CD4-positive, alpha-beta T cell (primary cell): ENCODE measurements at regions not wholly inside any gene's neighbourhood (a gene's known extent, or its start where the extent isn't known, plus 50 kb on each side); places are given as distances from the start of the nearest gene placed in this dataset.

Source experiments
- ATAC-seq: fragments of 200-7000 bp; cut with Tn5 transposase; one replicate; pipeline ENCODE4 v1.10.0; 2022; ENCODE audit warnings: mild to moderate bottlenecking; ENCODE audit not compliant: poor library complexity
- CTCF ChIA-PET: fragments of 350-600 bp; sonication (Branson Sonifier 250); formaldehyde crosslinking; loops from one replicate; lab custom pipeline; 2021; ENCODE audit warnings: antibody characterized with exemption, inconsistent platforms; lab: Charles Lee
- POLR2A ChIA-PET: fragments of 350-600 bp; sonication (Branson Sonifier 250); formaldehyde crosslinking; loops from one replicate; lab custom pipeline; 2021; ENCODE audit warnings: antibody characterized with exemption, inconsistent platforms; lab: Charles Lee
- DNase-seq, 14 experiments: peaks; one replicate each; pipeline ENCODE4 v3.0.0-alpha.2; 2013 to 2020; ENCODE audit warnings: mixed read lengths in 2 of 14
- H3K27ac ChIP-seq, 2 donors: one replicate each; pipeline versions ENCODE4 v1.5.1 to v1.7.0; 2013; ENCODE audit warnings: low read length in 2 of 2, low read depth in 1 of 2, mild to moderate bottlenecking in 1 of 2
- H3K27me3 ChIP-seq, 2 experiments: 1 replicate in 1 of 2; 2 replicates in 1 of 2; pipeline versions ENCODE4 v1.6.1 to v1.7.0; 2013; ENCODE audit warnings: low read length in 2 of 2, control low read depth in 1 of 2, mild to moderate bottlenecking in 1 of 2, moderate library complexity in 1 of 2; ENCODE audit not compliant: insufficient read depth in 2 of 2, control insufficient read depth in 1 of 2
- H3K36me3 ChIP-seq: one replicate; pipeline ENCODE4 v1.6.1; 2013; ENCODE audit warnings: low read length, control low read depth; ENCODE audit not compliant: insufficient read depth
- H3K4me1 ChIP-seq: one replicate; pipeline ENCODE4 v1.6.1; 2013; ENCODE audit warnings: low read length, control low read depth; ENCODE audit not compliant: insufficient read depth
- H3K4me3 ChIP-seq: one replicate; pipeline ENCODE4 v1.5.1; 2013; ENCODE audit warnings: mild to moderate bottlenecking, low read length, moderate library complexity
- H3K9me3 ChIP-seq, 2 experiments: 1 replicate in 1 of 2; 2 replicates in 1 of 2; pipeline versions ENCODE4 v1.6.1 to v1.7.0; 2013; ENCODE audit warnings: low read length in 2 of 2, mild to moderate bottlenecking in 2 of 2, control low read depth in 1 of 2, moderate library complexity in 1 of 2; ENCODE audit not compliant: control insufficient read depth in 1 of 2, insufficient read depth in 1 of 2
- H3K27ac Mint-ChIP-seq: one replicate; pipeline ENCODE4 v1.8.0; 2020; ENCODE audit warnings: mixed read lengths
- H3K27me3 Mint-ChIP-seq: one replicate; pipeline ENCODE4 v1.8.0; 2021; ENCODE audit warnings: mixed read lengths
- H3K36me3 Mint-ChIP-seq: one replicate; pipeline ENCODE4 v1.8.0; 2021; ENCODE audit warnings: low read depth, mixed read lengths
- H3K4me1 Mint-ChIP-seq: one replicate; pipeline ENCODE4 v1.8.0; 2021; ENCODE audit warnings: low read depth, mixed read lengths
- H3K4me3 Mint-ChIP-seq: one replicate; pipeline ENCODE4 v1.8.0; 2020; ENCODE audit warnings: mild to moderate bottlenecking, mixed read lengths
- H3K9me3 Mint-ChIP-seq: one replicate; pipeline ENCODE4 v1.8.0; 2020; ENCODE audit warnings: mixed read lengths
- intact Hi-C, 2 experiments: fragments of 100-400 bp; cut with DNase I in 1 of 2; cut with micrococcal nuclease in 1 of 2; formaldehyde crosslinking; loops; one replicate each; pipeline versions ENCODE4 v1.15.1 to v1.9.0; 2023 to 2025; cut with DNase I, micrococcal nuclease
- TF ChIP-seq, protein P1 (sequence below): fragments of 200-600 bp; IDR thresholded peaks from one replicate; pipeline ENCODE4 v1.8.0; 2022; ENCODE audit warnings: antibody characterized with exemption, mild to moderate bottlenecking

DNA sequence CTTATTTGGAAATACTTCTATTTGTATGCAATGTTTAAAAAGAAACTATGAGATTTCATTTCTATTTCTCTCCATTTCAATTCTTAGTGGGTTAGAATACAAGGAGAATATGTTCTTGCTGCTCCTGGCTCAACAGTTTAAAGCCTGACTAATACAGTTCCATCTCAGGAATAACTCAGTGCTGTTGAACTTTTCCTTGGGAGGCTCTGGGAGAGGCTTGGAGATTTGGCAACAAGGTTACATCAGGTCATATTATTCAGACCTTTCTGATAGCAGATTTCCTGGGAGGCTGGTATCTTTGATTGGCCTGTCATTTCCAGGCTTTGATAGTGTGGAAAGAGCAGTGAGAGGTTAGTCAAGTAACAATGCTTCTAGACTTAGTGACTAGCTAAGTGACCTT lies 481.7 kb upstream of the KLF4 start:
- no peaks in the 10 kb centered on the region for H3K4me1 ChIP-seq
- H3K4me3 ChIP-seq = no peak overlapping the region
- H3K36me3 ChIP-seq = no peaks in the 10 kb centered on the region
- Mint-ChIP-seq H3K9me3 (peaks cover 2% of the 10 kb centered on the region), H3K36me3 (no peaks in the 10 kb centered on the region), H3K4me1 (no peaks in the 10 kb centered on the region), H3K27me3 (no peaks in the 10 kb centered on the region), H3K4me3 (no peak overlapping the region), H3K27ac (no peak overlapping the region)
- ATAC-seq = no peak
- POLR2A ChIA-PET = no interaction called here
- intact Hi-C loops = no loop called here
- H3K27me3 ChIP-seq = no peaks in the 10 kb centered on the region
- CTCF ChIA-PET = no interaction called here
- no peak for DNase-seq
- TF ChIP-seq, protein P1, sequence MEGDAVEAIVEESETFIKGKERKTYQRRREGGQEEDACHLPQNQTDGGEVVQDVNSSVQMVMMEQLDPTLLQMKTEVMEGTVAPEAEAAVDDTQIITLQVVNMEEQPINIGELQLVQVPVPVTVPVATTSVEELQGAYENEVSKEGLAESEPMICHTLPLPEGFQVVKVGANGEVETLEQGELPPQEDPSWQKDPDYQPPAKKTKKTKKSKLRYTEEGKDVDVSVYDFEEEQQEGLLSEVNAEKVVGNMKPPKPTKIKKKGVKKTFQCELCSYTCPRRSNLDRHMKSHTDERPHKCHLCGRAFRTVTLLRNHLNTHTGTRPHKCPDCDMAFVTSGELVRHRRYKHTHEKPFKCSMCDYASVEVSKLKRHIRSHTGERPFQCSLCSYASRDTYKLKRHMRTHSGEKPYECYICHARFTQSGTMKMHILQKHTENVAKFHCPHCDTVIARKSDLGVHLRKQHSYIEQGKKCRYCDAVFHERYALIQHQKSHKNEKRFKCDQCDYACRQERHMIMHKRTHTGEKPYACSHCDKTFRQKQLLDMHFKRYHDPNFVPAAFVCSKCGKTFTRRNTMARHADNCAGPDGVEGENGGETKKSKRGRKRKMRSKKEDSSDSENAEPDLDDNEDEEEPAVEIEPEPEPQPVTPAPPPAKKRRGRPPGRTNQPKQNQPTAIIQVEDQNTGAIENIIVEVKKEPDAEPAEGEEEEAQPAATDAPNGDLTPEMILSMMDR = no peak
- H3K27ac ChIP-seq = no peak overlapping the region
- H3K9me3 ChIP-seq = no peaks in the 10 kb centered on the region

DNA sequence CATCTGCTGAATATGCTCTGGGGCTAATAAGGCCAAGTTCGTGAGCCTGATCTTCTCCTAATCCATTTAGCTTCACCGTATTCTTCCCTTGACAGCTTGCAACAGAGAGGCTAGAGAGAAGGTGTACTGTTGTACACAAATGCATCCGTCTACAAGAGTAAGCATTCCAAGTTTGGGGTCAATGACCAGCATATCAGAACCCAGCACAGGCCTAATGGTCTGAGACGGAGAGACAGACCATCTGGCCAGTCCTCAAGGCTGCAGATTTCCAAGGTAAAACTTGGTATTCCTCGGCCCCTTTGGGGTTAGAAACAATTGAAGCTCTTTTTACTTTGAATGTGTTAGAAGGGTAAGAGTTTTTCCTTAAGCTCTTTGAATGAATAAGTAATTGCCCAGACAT lies 481.2 kb upstream of the KLF4 start:
- H3K27ac Mint-ChIP-seq = no peak overlapping the region
- H3K9me3 Mint-ChIP-seq = peaks cover 2% of the 10 kb centered on the region
- H3K27me3 ChIP-seq = no peaks in the 10 kb centered on the region
- POLR2A ChIA-PET = no interaction called here
- no peak overlapping the region for H3K27ac ChIP-seq
- CTCF ChIA-PET = no interaction called here
- H3K4me3 Mint-ChIP-seq = no peak overlapping the region
- H3K4me1 Mint-ChIP-seq = no peaks in the 10 kb centered on the region
- no peaks in the 10 kb centered on the region for H3K36me3 ChIP-seq
- H3K4me1 ChIP-seq = no peaks in the 10 kb centered on the region
- TF ChIP-seq, protein P1 = no peak
- no peaks in the 10 kb centered on the region for H3K36me3 Mint-ChIP-seq
- H3K4me3 ChIP-seq = no peak overlapping the region
- H3K27me3 Mint-ChIP-seq = no peaks in the 10 kb centered on the region
- ATAC-seq (no peak), DNase-seq (no peak)
- intact Hi-C loops = no loop called here
- H3K9me3 ChIP-seq = no peaks in the 10 kb centered on the region

DNA sequence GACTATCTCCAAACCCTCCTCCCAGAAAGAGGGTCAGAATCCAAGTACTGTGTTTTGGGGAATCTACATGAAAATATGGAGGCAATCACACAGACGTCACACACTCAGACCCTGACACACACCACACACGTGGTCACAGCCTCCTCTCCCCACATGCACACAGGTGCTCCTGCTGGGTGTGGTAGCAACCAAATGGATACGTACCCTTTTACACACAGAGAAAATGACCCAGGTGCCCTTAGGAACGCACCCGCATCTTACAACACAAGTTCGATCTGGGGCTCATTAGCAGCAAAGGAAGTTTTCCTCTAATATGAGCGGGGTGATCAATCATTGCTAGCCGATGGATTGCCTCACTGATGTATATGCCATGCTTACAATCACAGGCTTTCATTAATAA lies 480.2 kb upstream of the KLF4 start:
- no peak overlapping the region for H3K27ac Mint-ChIP-seq
- H3K27me3 Mint-ChIP-seq = no peaks in the 10 kb centered on the region
- ChIA-PET POLR2A (no interaction called here), CTCF (no interaction called here)
- no peak overlapping the region for H3K4me3 Mint-ChIP-seq
- H3K27me3 ChIP-seq = no peaks in the 10 kb centered on the region
- no peaks in the 10 kb centered on the region for H3K36me3 Mint-ChIP-seq
- no peaks in the 10 kb centered on the region for H3K4me1 Mint-ChIP-seq
- no peak for DNase-seq
- peaks cover 2% of the 10 kb centered on the region for H3K9me3 Mint-ChIP-seq
- intact Hi-C loops = no loop called here
- ATAC-seq = no peak
- H3K4me3 ChIP-seq = no peak overlapping the region
- H3K9me3 ChIP-seq = no peaks in the 10 kb centered on the region
- no peak overlapping the region for H3K27ac ChIP-seq
- TF ChIP-seq, protein P1 = no peak
- H3K4me1 ChIP-seq = no peaks in the 10 kb centered on the region
- H3K36me3 ChIP-seq = no peaks in the 10 kb centered on the region
